Omental fat pad (tissue), 3 donors: ENCODE measurements at regions not wholly inside any gene's neighbourhood (a gene's known extent, or its start where the extent isn't known, plus 50 kb on each side); places are given as distances from the start of the nearest gene placed in this dataset.

ENCODE experiments used
- ATAC-seq: fragments of 150-250 bp; one replicate; pipeline ENCODE4 v1.9.1; 2016; ENCODE audit warnings: mild to moderate bottlenecking, moderate library complexity; ENCODE audit not compliant: low FRiP score
- DNase-seq: peaks from one replicate; pipeline ENCODE4 v3.0.0-alpha.2; 2019; ENCODE audit warnings: low spot score
- CTCF ChIP-seq, 3 donors: fragments of 450-650 bp; IDR thresholded peaks; one replicate each; pipeline ENCODE4 v1.5.1; 2016 to 2017; ENCODE audit warnings: antibody characterized with exemption in 3 of 3, mild to moderate bottlenecking in 3 of 3, moderate library complexity in 2 of 3

DNA sequence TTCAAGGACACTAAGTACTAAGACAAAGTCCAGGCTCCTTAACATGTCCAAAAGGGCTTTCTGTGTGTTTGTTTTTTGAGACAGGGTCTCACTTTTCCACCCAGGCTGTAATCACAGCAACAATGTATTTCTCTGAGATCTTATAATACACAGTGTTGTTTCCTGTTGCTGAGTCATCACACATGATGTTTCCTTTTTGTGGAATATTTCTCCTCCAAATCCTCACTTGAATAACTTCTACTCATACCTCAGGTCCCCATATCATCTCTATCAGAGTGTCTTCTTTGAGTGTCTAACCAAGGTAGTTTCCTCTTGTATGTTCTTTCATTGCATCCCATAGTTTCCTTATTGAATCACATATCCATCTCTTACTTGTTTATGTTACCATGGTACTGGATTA, 632.0 kb upstream of the PIK3C3 start:
- ATAC-seq, result no peak
- no peak for TF ChIP-seq CTCF (IDR thresholded peaks at IDR 0.05)

GRCh38 chr18:41320100-41320499, 634.9 kb upstream of the PIK3C3 start:
- DNase-seq (no peak), ATAC-seq (no peak)
- TF ChIP-seq CTCF (IDR thresholded peaks at IDR 0.05), result no peak

More for the DNA sequence above, 632.0 kb upstream of the PIK3C3 start:
- no peak for DNase-seq

DNA sequence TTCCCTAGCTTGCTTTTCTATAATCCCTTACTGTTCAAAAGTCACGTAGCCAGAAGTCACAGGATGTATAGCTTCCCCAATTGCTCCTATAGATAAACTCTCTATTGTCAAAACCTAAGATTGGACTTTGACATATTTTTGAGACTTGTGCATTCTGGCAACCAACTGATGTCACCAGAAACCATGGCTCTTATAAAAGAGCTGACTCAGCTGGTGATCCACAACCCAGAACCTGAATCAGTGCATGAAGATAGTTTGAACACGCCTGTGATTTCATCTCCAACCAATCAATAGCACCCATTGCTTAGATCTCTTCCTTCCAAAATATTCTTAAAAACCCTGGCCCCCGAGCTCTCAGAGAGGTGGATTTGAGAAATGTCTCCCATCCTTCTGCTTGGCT, 639.9 kb upstream of the PIK3C3 start:
- no peak for TF ChIP-seq CTCF (IDR thresholded peaks at IDR 0.05)
- no peak for DNase-seq
- no peak for ATAC-seq

DNA sequence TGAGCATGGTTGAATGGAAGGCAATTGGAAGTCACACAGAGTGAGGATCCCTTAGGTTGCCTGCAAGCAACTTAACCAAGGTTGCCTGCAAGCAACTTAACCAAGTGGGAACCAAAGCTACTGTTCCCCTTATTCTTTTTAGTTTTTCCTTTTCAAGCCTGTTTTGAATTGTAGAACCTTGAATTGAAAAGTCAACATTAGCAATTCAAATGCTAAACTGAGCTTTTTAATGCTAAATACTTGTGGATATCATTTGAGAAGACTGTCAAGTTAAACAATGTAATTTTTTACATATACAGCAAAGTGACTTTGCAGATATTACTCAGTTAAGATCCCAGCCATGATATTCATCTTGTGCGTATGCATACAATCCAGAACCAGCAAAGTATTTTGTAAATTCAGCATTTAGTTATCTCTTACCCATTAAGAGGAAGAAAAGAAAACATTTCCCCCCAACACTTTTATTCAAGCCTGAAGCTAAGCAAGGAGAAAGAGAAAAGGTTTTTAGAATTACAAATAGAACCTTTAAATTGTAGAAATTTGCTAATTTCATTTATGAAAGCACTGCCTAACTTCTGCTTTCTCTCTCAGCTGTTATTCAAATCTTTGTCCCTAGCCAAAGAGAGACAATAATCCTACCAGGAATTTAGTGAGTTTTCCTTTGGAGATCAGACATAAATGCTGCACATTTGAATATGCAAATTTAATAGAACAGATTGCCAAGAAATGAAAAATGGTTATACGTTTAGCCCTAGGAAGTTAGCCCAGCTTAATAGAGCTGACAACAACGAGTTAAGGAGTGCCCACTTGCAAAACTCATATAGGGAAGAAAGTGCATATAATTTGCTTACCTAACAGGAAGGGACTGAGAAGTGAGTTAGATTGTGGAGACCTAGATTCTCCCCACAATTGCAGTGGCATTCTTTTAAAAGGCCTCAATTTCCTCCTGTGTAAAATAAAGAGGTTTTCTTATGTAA, 643.2 kb upstream of the PIK3C3 start:
- DNase-seq (no peak), ATAC-seq (no peak)
- no peak for TF ChIP-seq CTCF (IDR thresholded peaks at IDR 0.05)

GRCh38 chr18:41297740-41298139, 657.3 kb upstream of the PIK3C3 start:
- no peak for ATAC-seq
- no peak for TF ChIP-seq CTCF (IDR thresholded peaks at IDR 0.05)
- DNase-seq, result no peak

DNA sequence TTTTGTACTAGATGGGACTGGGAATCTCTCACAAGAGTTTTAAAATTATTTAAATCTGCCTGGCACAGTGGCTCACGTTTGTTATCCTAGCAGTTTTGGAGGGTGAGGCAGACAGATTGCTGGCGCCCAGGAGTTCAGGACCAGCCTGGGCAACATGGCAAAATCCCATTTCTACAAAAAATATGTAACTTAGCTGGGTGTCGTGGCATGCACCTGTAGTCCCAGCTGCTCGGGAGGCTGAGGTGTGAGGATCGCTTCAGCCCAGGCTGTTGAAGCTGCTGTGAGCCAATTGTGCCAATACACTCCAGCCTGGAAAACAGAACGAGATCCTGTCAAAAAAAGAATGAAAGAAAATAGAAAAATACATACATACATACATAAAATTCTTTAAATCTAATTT, 685.7 kb upstream of the PIK3C3 start:
- ATAC-seq (no peak), DNase-seq (no peak)
- TF ChIP-seq CTCF (IDR thresholded peaks at IDR 0.05), result no peak

GRCh38 chr18:41268271-41268670, 686.8 kb upstream of the PIK3C3 start:
- TF ChIP-seq CTCF (IDR thresholded peaks at IDR 0.05), result no peak

More at GRCh38 chr18:41268271-41268670, 686.8 kb upstream of the PIK3C3 start:
- ATAC-seq (no peak), DNase-seq (no peak)
